ENCODE measurements at regions not wholly inside any gene's neighbourhood (a gene's known extent, or its start where the extent isn't known, plus 50 kb on each side); places are given as distances from the start of the nearest gene placed in this dataset.

- Mint-ChIP-seq H3K27me3 (ENCODE audit: low read depth) (no peaks in the 10 kb centered on the region), H3K9me3 (peaks cover 15% of the 10 kb centered on the region), H3K36me3 (no peaks in the 10 kb centered on the region), H3K4me3 (no peak overlapping the region), H3K27ac (no peak overlapping the region), H3K4me1 (no peaks in the 10 kb centered on the region)
- no peak for TF ChIP-seq CTCF (IDR thresholded peaks at IDR 0.05; ENCODE audit: unreplicated experiment)
- DNase-seq (ENCODE audit: low spot score in 2 of 2, unreplicated experiment in 2 of 2), result no peak
Measured at GRCh38 chr10:85280014-85280413, 951.6 kb downstream of the CCSER2 start.

GRCh38 chr10:85284778-85285770 lies 956.7 kb downstream of the CCSER2 start:
- no peak for DNase-seq (ENCODE audit: low spot score in 2 of 2, unreplicated experiment in 2 of 2)
- Mint-ChIP-seq H3K27me3 (ENCODE audit: low read depth) (no peaks in the 10 kb centered on the region), H3K9me3 (peaks cover 29% of the 10 kb centered on the region), H3K36me3 (no peaks in the 10 kb centered on the region), H3K4me3 (no peak overlapping the region), H3K27ac (no peak overlapping the region), H3K4me1 (no peaks in the 10 kb centered on the region)
- TF ChIP-seq CTCF (IDR thresholded peaks at IDR 0.05; ENCODE audit: unreplicated experiment), result no peak

GRCh38 chr10:85293483-85293882 lies 965.1 kb downstream of the CCSER2 start:
- no peak overlapping the region for H3K4me3 Mint-ChIP-seq
- peaks cover 28% of the 10 kb centered on the region for H3K9me3 Mint-ChIP-seq
- DNase-seq (ENCODE audit: low spot score in 2 of 2, unreplicated experiment in 2 of 2), result no peak
- H3K27me3 Mint-ChIP-seq (ENCODE audit: low read depth), result no peaks in the 10 kb centered on the region
- TF ChIP-seq CTCF (IDR thresholded peaks at IDR 0.05; ENCODE audit: unreplicated experiment), result no peak
- no peaks in the 10 kb centered on the region for H3K36me3 Mint-ChIP-seq
- H3K27ac Mint-ChIP-seq, result no peak overlapping the region
- H3K4me1 Mint-ChIP-seq, result no peaks in the 10 kb centered on the region

DNA sequence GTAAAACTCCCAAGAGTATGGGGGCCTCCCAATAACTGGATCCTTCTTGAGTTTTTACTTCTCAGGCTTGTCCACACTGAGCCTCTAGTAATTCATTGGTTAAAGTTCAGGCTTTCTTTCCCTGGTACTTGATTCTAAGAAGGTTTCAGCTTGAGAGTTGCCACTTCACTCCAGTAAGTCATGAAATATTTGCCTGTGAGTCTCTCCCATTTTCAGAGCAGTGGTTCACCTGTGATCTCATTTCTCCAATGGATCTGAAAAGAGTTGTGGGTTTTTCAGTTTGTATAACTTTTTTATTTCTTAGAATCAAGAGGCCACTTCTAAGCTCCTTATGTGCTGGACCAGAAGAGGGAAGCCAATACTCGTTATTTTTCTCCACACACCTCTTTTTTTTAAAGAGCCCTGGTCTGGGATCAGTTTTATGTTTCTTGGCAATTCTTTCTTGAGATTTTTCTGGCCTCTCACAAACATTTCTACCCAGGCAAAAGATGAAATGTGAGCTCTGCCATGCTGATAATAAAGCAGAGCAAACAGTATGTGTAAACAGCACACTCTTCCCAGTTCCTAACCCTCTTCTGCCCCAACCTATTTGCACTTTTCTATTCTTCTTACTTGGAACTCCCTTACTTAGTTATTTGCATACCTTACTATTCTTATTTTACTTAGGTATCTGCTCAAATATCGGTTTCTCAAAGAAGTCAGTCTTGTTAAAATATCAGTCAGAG lies 983.4 kb downstream of the CCSER2 start:
- Mint-ChIP-seq H3K27me3 (ENCODE audit: low read depth) (peaks cover 12% of the 10 kb centered on the region), H3K9me3 (peaks cover 4% of the 10 kb centered on the region), H3K27ac (no peak overlapping the region), H3K36me3 (no peaks in the 10 kb centered on the region), H3K4me3 (no peak overlapping the region), H3K4me1 (peaks cover 5% of the 10 kb centered on the region)
- TF ChIP-seq CTCF (IDR thresholded peaks at IDR 0.05; ENCODE audit: unreplicated experiment), result no peak
- no peak for DNase-seq (ENCODE audit: low spot score in 2 of 2, unreplicated experiment in 2 of 2)

DNA sequence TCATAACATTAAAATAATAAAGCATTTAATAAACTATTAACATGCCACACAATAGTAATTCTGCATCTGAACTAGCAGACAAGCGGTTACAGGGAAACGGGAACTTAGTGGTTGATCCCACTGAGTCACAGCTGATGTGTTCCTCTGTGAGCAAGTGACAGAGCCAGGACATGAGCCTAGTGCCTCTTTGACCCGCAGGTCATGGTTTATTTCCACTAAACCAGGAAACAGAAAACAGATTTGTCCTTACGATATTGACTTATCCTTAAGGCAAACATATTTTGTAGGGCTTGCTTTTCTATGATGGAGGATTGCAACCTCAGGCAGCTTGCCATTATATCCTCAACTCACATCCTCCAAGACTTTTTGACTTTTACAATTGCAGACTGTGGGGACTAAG lies 987.3 kb downstream of the CCSER2 start:
- no peak for DNase-seq (ENCODE audit: low spot score in 2 of 2, unreplicated experiment in 2 of 2)
- H3K27ac Mint-ChIP-seq, result no peak overlapping the region
- H3K4me3 Mint-ChIP-seq, result no peak overlapping the region
- peaks cover under 1% of the 10 kb centered on the region for H3K27me3 Mint-ChIP-seq (ENCODE audit: low read depth)
- no peak for TF ChIP-seq CTCF (IDR thresholded peaks at IDR 0.05; ENCODE audit: unreplicated experiment)
- H3K36me3 Mint-ChIP-seq, result no peaks in the 10 kb centered on the region
- peaks cover 13% of the 10 kb centered on the region for H3K4me1 Mint-ChIP-seq
- peaks cover 2% of the 10 kb centered on the region for H3K9me3 Mint-ChIP-seq

Data from mesothelial cell of epicardium (in vitro differentiated cells).